H9 (cell line): ENCODE measurements at regions not wholly inside any gene's neighbourhood (a gene's known extent, or its start where the extent isn't known, plus 50 kb on each side); places are given as distances from the start of the nearest gene placed in this dataset.
A peak's percentile ranks its signal among the peaks of the same experiment; 100 is the strongest.

Experiments
- DNase-seq: peaks from one replicate; pipeline ENCODE4 v3.0.0-alpha.2; 2017
- H2AFZ ChIP-seq: one replicate; pipeline ENCODE4 v1.6.1; 2013; ENCODE audit warnings: mild to moderate bottlenecking, low read length, control low read depth, moderate library complexity
- H2AK5ac ChIP-seq: 2 replicates; pipeline ENCODE4 v1.6.1; 2013; ENCODE audit warnings: low read length, control low read depth, mixed read lengths; ENCODE audit not compliant: insufficient read length
- H2BK120ac ChIP-seq: one replicate; pipeline ENCODE4 v1.6.1; 2013; ENCODE audit warnings: low read depth, mild to moderate bottlenecking, low read length, control low read depth, inconsistent platforms; ENCODE audit not compliant: poor library complexity, severe bottlenecking
- H2BK12ac ChIP-seq: 2 replicates; pipeline ENCODE4 v1.6.1; 2013; ENCODE audit warnings: low read length, control low read depth, mixed read lengths, low read depth; ENCODE audit not compliant: insufficient read length
- H2BK15ac ChIP-seq: 2 replicates; pipeline ENCODE4 v1.6.1; 2013; ENCODE audit warnings: low read depth, low read length, control low read depth
- H2BK20ac ChIP-seq: one replicate; pipeline ENCODE4 v1.6.1; 2013; ENCODE audit warnings: low read depth, mild to moderate bottlenecking, low read length, control low read depth, inconsistent platforms; ENCODE audit not compliant: poor library complexity, severe bottlenecking
- H2BK5ac ChIP-seq: 2 replicates; pipeline ENCODE4 v1.6.1; 2013; ENCODE audit warnings: low read length, control low read depth, mixed read lengths; ENCODE audit not compliant: insufficient read length
- H3K14ac ChIP-seq: 2 replicates; pipeline ENCODE4 v1.6.1; 2013; ENCODE audit warnings: low read length, control low read depth; ENCODE audit not compliant: insufficient read depth
- H3K18ac ChIP-seq: 2 replicates; pipeline ENCODE4 v1.6.1; 2013; ENCODE audit warnings: low read depth, mild to moderate bottlenecking, mixed read lengths, low read length, control low read depth; ENCODE audit not compliant: insufficient read length
- H3K23ac ChIP-seq: 2 replicates; pipeline ENCODE4 v1.6.1; 2013; ENCODE audit warnings: low read length, control low read depth, mixed read lengths, low read depth; ENCODE audit not compliant: insufficient read length
- H3K23me2 ChIP-seq: 2 replicates; pipeline ENCODE4 v1.6.1; 2013; ENCODE audit warnings: low read depth, mild to moderate bottlenecking, mixed read lengths, low read length, control low read depth; ENCODE audit not compliant: insufficient read length, poor library complexity, severe bottlenecking
- H3K27ac ChIP-seq: 2 replicates; pipeline ENCODE4 v1.5.1; 2013; ENCODE audit warnings: low read length, control low read depth, mixed read lengths, low read depth; ENCODE audit not compliant: insufficient read length
- H3K27me3 ChIP-seq: 2 replicates; pipeline ENCODE4 v1.6.1; 2013; ENCODE audit warnings: low read length, control low read depth, inconsistent platforms; ENCODE audit not compliant: insufficient read depth
- H3K4ac ChIP-seq: 2 replicates; pipeline ENCODE4 v1.6.1; 2013; ENCODE audit warnings: low read depth, mild to moderate bottlenecking, control low read depth, inconsistent platforms, low read length, moderate library complexity
- H3K4me1 ChIP-seq: 2 replicates; pipeline ENCODE4 v1.6.1; 2013; ENCODE audit warnings: low read length, control low read depth, inconsistent platforms; ENCODE audit not compliant: insufficient read depth
- H3K4me2 ChIP-seq: 2 replicates; pipeline ENCODE4 v1.6.1; 2013; ENCODE audit warnings: low read length, control low read depth, mixed read lengths; ENCODE audit not compliant: insufficient read length, insufficient read depth
- H3K56ac ChIP-seq: 2 replicates; pipeline ENCODE4 v1.6.1; 2013; ENCODE audit warnings: low read depth, mild to moderate bottlenecking, mixed read lengths, low read length, control low read depth; ENCODE audit not compliant: insufficient read length
- H3K79me1 ChIP-seq: 2 replicates; pipeline ENCODE4 v1.6.1; 2013; ENCODE audit warnings: low read depth, mild to moderate bottlenecking, moderate library complexity, low read length, control low read depth, inconsistent platforms; ENCODE audit not compliant: insufficient read depth, poor library complexity, severe bottlenecking
- H3K79me2 ChIP-seq: 2 replicates; pipeline ENCODE4 v1.6.1; 2013; ENCODE audit warnings: low read length, control low read depth, inconsistent platforms; ENCODE audit not compliant: insufficient read depth
- H3K9ac ChIP-seq: 2 replicates; pipeline ENCODE4 v1.6.1; 2013; ENCODE audit warnings: low read length, control low read depth, mixed read lengths; ENCODE audit not compliant: insufficient read length; ENCODE audit errors: extremely low read depth
- H3K9me3 ChIP-seq: one replicate; pipeline ENCODE4 v1.6.1; 2013; ENCODE audit warnings: low read depth, low read length, inconsistent platforms; ENCODE audit not compliant: control insufficient read depth
- H3T11ph ChIP-seq: one replicate; pipeline ENCODE4 v1.6.1; 2013; ENCODE audit warnings: mild to moderate bottlenecking, low read length, control low read depth, inconsistent platforms
- H4K20me1 ChIP-seq: one replicate; pipeline ENCODE4 v1.6.1; 2013; ENCODE audit not compliant: control insufficient read depth, insufficient read length, insufficient read depth
- H4K5ac ChIP-seq: 2 replicates; pipeline ENCODE4 v1.6.1; 2013; ENCODE audit warnings: low read depth, mild to moderate bottlenecking, mixed read lengths, low read length, control low read depth; ENCODE audit not compliant: insufficient read length
- H4K8ac ChIP-seq: replicated peaks from 2 replicates; pipeline ENCODE4 v1.6.1; 2013; ENCODE audit warnings: low read length, control low read depth, mixed read lengths, low read depth; ENCODE audit not compliant: insufficient read length
- H4K91ac ChIP-seq: 2 replicates; pipeline ENCODE4 v1.6.1; 2013; ENCODE audit warnings: low read depth, mild to moderate bottlenecking, moderate library complexity, mixed read lengths, low read length, control low read depth; ENCODE audit not compliant: insufficient read length
- H3K27ac Mint-ChIP-seq, 3 experiments: 2 replicates in 2 of 3; 3 replicates in 1 of 3; pipeline ENCODE4 v1.8.0; 2020 to 2021; ENCODE audit warnings: mixed read lengths in 3 of 3, mild to moderate bottlenecking in 1 of 3, moderate library complexity in 1 of 3
- H3K27me3 Mint-ChIP-seq: 2 replicates; pipeline ENCODE4 v1.8.0; 2021; ENCODE audit warnings: low read depth, mild to moderate bottlenecking, moderate library complexity, mixed read lengths
- H3K36me3 Mint-ChIP-seq, 3 experiments: 2 replicates in 2 of 3; 3 replicates in 1 of 3; pipeline ENCODE4 v1.8.0; 2020 to 2021; ENCODE audit warnings: low read depth in 3 of 3, mixed read lengths in 3 of 3; ENCODE audit not compliant: insufficient read depth in 1 of 3
- H3K4me1 Mint-ChIP-seq, 2 experiments: 2 replicates each; pipeline ENCODE4 v1.8.0; 2020; ENCODE audit warnings: mixed read lengths in 2 of 2
- H3K4me3 Mint-ChIP-seq, 2 experiments: 2 replicates in 1 of 2; 3 replicates in 1 of 2; pipeline ENCODE4 v1.8.0; 2020 to 2021; ENCODE audit warnings: mild to moderate bottlenecking in 2 of 2, mixed read lengths in 2 of 2, moderate library complexity in 1 of 2
- H3K9me3 Mint-ChIP-seq, 2 experiments: 2 replicates in 1 of 2; 3 replicates in 1 of 2; pipeline ENCODE4 v1.8.0; 2020; ENCODE audit warnings: mild to moderate bottlenecking in 2 of 2, mixed read lengths in 2 of 2, moderate library complexity in 1 of 2
- CTCF ChIP-seq: fragments of 200-600 bp; sonication (generic); conservative IDR thresholded peaks from 3 replicates; pipeline ENCODE4 v1.8.0; 2021; ENCODE audit warnings: antibody characterized with exemption, mild to moderate bottlenecking
- WGBS: extraction: QIAGEN DNeasy Blood & Tissue Kit; methylation state at CpG from one replicate; pipeline ENCODE4 v1.1.7; 2013; ENCODE audit warnings: missing lambda C conversion rate, low lambda C conversion rate, mixed read lengths; ENCODE audit not compliant: insufficient read length; ENCODE audit errors: extremely low coverage; 5-methylcytosine and 5-hydroxymethylcytosine counted together

GRCh38 chr10:78449554-78449953 is 415.9 kb downstream of the RPS24 start:
- Histone ChIP-seq H3K27ac (no peak overlapping the region), H2BK15ac (no peak overlapping the region), H4K5ac (no peak overlapping the region), H3K79me1 (no peaks in the 10 kb centered on the region), H3K27me3 (no peaks in the 10 kb centered on the region), H3K18ac (no peak overlapping the region), H3T11ph (no peak overlapping the region), H3K56ac (no peak overlapping the region), H3K23me2 (no peaks in the 10 kb centered on the region), H4K8ac (no peak overlapping the region), H2AK5ac (no peak overlapping the region), H3K79me2 (no peaks in the 10 kb centered on the region), H3K4ac (no peak overlapping the region), H2BK12ac (no peak overlapping the region), H2AFZ (no peak overlapping the region), H2BK120ac (no peak overlapping the region), H2BK5ac (no peak overlapping the region), H3K9me3 (no peaks in the 10 kb centered on the region), H3K23ac (no peak overlapping the region), H4K91ac (no peak overlapping the region), H3K4me1 (no peaks in the 10 kb centered on the region; the same call in 1 of the 2 replicates), H3K4me2 (no peak overlapping the region), H4K20me1 (no peaks in the 10 kb centered on the region), H3K14ac (no peak overlapping the region), H2BK20ac (no peak overlapping the region), H3K9ac (no peak overlapping the region)
- Mint-ChIP-seq H3K9me3 (no peaks in the 10 kb centered on the region), H3K27me3 (peaks cover 10% of the 10 kb centered on the region), H3K4me1 (peaks cover 7 to 13% of the 10 kb centered on the region in 2 experiments), H3K36me3 (no peaks in the 10 kb centered on the region; a peak in 1 of 7 replicates), H3K27ac (no peak overlapping the region), H3K4me3 (no peak overlapping the region)
- DNase-seq: peak; percentile 13
- TF ChIP-seq CTCF: no peak
- WGBS: no CpG with 5 or more reads among the region's 4 CpGs
